Stimulated activated CD8-positive, alpha-beta memory T cell treated with anti-CD3 and anti-CD28 coated beads, Interleukin-15, amount 100 ng/mL, for 4 hours (primary cell): ENCODE measurements at regions not wholly inside any gene's neighbourhood (a gene's known extent, or its start where the extent isn't known, plus 50 kb on each side); places are given as distances from the start of the nearest gene placed in this dataset.
"Not testable (repeated sequence)": the region's sequence is repeated elsewhere in the genome, so short reads cannot be mapped to it uniquely, and the experiment has no call there.

Experiments used
- DNase-seq, 2 donors: peaks; one replicate each; pipeline ENCODE4 v3.0.0-alpha.2; 2020; ENCODE audit warnings: low read depth in 2 of 2

DNA sequence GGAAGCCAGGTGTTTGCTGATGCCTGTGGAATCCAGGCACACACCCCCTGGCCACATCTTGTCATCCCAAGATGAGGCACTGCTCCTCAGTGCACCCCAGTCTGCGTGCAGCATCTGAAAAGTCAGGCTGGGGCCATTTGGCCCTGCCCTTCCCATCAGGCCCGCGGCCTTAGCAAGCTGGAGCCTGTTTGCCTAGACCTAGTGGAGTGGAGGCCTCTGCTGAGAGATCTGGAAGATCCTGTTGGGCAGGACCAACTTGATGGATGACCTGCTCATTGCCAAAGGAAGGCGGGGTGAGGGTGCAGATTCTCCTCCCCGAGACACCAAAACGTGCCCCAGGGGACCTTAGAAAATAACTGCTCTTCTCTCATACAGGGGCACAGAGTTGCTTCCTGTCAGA is 220.2 kb downstream of the SHQ1 start:
- DNase-seq: no peak

- DNase-seq: no peak
Observed at GRCh38 chr3:72627271-72627670, 221.0 kb downstream of the SHQ1 start.

DNA sequence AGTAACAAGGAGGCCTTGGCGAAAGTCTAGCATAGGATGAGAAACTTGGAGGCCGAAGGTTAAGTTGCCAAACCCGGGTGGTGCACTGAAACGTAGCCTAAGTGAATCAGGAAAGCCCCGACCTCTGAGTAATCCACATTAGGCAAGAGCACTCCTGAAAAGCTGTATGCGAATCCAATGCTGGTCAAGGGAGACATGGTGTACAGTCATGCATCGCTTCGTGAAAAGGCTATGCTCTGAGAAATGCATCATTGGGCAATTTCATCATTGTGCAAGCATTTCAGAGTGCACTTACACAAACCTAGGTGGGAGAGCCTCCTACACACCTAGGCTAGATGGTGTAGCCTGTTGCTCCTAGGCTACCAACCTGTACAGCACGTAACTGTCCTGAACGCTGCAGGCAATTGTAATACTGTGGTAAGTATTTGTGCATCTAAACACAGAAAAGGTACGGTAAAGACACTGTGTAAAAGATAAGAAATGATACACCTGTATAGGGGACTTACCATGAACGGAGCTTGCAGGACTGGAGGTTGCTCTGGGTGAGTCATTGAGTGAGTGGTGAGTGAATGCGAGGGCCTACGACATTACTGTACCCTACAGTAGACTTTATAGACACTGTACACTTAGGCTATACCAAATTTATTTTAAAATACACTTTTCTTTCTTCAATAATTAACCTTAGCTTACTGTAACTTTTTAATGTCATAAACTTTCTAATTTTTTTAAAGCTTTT is 222.5 kb downstream of the SHQ1 start:
- DNase-seq: no peak

- DNase-seq: no peak
Observed at GRCh38 chr3:72624656-72625055, 223.6 kb downstream of the SHQ1 start.

DNA sequence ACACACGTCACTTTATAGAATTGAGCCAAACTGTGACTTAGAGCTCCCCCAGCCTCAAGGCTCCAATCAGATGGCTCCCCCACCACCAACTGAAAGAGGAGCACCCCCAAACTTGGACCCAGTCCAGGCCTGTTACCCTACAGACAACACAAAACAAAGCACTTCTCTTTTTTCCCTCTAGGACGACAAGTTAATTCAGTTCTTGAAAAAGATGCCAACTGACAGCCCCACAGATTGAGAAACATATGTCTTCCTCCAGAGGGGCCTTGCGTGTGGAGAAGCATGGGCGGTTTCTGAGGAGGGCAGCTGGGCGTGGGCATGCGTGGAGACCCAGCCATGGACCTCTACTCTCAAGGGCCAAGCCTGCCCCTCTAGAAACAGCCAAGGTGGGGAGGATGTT is 229.5 kb downstream of the SHQ1 start:
- no peak for DNase-seq

DNA sequence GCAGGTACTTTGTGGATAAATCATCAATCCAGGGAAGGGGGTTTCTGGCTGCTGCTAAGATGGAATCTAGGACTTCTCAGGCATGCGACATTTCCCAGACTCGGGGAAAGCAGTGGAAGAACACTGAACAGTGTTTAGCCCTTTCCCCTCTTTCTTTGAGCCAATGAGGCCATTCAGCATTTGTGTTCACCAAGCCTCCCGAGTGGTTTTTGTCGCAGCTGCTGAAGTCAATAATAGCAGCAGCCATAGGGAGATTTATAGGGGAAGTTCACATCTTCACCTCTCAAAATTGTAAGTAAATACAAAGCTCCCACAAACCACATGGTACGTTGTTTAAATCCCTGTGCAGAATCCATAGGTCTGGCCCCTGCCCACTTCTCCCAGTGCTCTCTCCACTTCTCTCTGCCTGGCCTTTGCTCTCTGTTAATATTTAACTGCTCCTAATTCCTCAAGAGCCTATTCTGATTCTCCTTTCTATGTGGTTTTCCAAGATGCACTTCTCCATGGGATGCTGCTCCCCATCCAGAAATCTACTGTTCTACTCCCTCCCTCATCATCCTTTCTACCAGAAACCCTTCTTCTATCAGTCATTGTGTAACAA is 230.7 kb downstream of the SHQ1 start:
- no peak for DNase-seq

DNA sequence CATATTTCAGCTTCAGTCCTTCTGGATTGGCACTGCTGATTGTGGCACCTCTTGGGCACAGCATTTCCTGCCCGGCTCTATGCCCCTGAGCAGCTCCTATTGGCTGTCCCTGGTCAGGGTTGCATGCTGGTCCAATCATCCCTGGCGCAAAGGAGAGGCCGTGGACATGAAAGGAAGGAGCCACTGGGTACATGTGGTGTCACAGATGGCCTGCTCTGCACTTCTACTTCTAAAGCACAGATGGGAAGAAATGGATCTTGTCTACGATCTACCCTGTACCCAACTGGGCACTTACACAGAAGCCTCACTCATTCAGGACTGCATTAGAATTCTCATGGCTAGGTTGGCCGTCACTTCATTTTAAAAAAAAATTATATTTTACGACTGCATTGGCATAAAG is 232.5 kb downstream of the SHQ1 start:
- DNase-seq: no peak

DNA sequence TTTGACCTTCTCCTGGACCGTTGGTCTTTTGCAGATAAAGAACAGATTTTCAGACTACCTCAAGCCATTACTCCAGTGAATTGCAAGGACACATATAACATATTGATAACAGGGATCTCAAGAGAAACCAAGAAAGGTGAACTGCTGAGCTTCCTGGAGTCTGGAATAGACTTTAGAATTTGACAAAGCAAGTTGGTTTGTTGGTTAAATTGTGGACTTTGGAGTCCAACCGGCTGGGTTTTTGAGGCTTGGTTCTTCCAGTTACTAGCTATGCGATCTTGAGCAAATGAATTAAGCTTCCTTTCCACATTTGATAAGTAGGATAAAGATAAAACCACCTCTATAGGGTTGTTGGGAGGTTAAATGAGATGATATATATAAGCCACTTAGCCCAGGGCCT is 233.1 kb downstream of the SHQ1 start:
- no peak for DNase-seq

GRCh38 chr3:72614394-72615074 is 233.7 kb downstream of the SHQ1 start:
- DNase-seq: no peak

DNA sequence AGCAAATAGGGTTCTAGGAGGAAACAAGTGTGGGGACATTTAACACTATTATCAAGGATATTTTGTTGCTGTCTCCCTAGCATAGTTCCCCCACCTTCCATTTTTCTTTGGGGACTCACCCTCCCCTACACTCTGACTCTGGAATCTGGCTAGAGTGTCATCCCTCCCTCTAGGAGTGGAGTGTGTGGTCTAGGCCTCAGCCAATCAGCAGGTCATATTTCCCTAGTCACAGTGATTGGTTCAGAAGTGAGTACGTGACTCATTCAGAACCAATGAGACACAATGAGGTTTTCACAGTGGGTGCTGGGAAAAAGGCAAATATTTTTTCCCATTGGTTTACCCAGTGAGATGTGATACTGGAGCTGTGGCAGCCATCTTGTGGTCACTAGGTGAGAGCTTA is 234.4 kb downstream of the SHQ1 start:
- DNase-seq: no peak

DNA sequence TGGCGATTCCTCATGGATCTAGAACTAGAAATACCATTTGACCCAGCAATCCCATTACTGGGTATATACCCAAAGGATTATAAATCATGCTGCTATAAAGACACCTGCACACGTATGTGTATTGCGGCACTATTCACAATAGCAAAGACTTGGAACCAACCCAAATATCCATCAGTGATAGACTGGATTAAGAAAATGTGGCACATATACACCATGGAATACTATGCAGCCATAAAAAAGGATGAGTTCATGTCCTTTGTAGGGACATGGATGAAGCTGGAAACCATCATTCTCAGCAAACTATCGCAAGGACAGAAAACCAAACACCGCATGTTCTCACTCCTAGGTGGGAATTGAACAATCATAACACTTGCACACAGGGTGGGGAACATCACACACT is 239.1 kb downstream of the SHQ1 start:
- DNase-seq: not testable (repeated sequence)

- no peak for DNase-seq
Observed at GRCh38 chr3:72606005-72606800, 242.0 kb downstream of the SHQ1 start.

DNA sequence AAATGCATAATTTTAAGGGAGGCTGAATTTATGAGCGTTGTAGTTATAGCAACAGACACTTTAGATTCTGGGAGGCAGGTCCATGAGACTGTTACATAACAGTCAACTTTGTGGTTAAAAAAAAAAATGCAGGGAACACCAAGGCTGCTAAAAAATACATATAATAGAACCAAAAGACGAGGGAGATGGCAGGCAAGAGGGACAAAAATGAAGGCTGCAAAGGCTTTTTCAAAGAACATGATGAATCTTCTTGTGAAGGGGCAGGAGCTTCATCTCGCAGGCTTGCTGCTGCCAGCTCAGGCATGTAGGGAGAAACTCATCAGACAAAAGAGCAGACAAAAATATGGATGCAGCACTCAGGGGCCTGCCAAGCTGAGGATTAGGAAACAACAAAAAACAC is 243.9 kb downstream of the SHQ1 start:
- no peak for DNase-seq

DNA sequence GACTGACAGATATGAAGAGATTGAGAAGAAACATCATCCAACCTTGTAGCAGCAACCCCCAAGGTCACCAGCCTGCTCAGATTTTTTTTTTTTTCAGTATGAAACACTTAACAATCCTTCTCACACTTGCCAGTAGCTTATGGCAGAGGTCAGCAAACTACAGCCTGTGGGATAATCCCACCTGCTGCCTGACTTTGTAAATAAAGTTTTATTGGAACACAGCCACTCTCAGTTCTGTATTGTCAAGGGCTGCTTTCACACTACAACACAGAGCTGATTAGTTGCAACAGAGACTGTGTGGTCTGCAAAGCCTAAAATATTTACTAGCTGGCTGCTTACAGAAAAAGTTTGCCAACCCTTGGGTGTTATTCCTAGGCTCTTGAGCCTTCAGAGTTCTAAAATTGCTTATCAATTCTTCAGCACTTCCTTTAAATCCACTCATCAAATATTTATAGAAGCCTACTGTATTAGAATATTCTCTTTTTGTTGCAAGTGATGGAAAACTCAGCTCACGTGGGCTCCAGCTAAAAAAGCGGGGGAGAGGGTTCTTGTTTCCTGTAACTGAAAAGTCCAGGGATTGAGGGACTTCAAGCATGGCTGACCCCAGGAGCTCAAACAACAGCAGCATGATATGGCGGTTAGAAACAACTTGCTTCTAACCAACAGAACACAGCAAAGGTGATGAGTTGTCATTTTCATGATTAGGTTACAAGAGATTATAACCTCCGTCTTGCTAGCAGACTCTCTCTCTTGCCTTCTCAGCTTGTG is 246.1 kb downstream of the SHQ1 start:
- DNase-seq: no peak

GRCh38 chr3:72601060-72601459 is 247.2 kb downstream of the SHQ1 start:
- no peak for DNase-seq

DNA sequence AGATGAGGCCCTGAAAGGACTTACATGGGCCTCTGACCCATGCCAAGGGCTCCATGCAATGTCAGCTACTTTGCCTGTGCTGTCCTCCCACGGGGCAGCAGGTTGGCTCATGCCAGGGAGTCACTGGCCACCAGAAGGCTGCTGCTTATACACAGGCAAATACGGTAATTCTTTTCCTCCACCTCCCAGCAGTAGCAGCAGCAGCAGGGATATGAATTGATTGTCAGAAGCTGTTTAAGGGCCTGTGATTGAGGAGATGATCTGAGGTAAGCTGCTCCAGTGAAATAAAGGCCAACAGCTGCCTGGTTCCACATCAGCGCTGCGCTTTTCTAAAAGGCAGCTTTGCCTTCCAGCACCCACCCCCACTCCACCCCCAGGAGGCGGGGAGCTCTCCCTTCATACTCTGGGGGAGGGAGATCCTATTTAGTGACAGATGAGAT is 250.5 kb downstream of the SHQ1 start:
- DNase-seq: no peak

- DNase-seq: no peak
Observed at GRCh38 chr3:72597043-72597442, 251.2 kb downstream of the SHQ1 start.

DNA sequence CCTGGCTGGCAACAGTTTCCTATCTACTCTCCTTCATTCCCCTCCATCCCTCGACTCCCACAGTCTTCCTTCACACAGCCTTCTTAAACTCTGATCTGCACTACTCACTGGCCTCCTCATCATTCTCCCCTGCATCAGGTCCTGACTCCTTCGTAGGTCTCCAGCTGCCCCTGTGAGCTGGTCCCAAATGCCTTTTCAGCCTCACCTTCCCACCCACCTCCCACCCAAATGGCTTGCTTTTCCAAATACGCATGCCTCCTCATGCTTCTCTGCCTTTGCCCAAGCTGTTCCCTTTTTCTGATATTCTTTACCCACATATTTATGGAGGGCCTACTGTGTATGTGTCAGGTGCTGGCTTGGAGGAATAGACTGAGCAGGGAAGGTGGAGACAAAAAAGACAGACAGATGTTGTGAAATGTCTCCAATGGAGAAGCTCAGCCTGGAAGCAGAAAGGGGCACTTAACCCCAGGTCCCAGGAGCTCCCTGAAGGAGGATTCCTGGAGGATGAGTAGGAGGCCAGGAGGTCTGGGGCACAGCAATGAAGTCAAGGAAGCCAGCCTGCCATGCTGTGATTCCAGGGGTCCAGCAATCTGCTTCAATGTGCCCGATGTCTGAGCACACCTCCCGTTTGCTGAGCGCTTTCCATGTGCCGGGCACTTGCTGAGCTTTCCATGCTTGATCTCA is 252.2 kb downstream of the SHQ1 start:
- DNase-seq: no peak

GRCh38 chr3:72595376-72595775 is 252.9 kb downstream of the SHQ1 start:
- no peak for DNase-seq

DNA sequence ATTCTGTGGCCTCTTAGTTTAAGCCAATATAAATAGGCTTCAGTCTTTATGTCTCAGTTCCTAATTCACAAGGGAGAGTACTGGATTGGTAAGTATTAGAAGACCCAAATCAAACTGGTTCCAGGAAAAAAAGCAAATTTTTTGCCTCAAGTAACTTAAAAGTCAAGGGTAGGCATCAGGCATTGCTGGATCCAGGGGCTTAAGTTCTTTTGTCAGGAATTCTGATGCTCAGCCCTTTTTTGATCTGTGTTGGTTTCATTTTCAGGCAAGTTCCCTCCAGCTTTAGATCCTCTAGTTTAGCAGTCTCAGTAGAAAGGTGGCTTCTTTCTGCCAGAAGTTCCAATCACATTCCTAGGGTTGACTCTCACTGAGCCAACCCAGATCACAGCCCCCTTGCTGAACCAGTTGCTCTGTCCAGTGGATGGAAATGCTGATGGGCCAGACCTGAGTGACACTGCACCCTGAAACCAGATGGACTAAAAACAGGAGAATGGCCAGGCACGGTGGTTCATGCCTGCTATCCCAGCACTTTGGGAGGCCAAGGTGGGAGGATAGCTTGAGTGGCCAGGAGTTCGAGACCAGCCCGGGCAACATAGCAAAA is 253.5 kb downstream of the SHQ1 start:
- DNase-seq: no peak
